B cell (primary cell): ENCODE measurements at regions not wholly inside any gene's neighbourhood (a gene's known extent, or its start where the extent isn't known, plus 50 kb on each side); places are given as distances from the start of the nearest gene placed in this dataset.

Experiments
- ATAC-seq: fragments of 200-7000 bp; cut with Tn5 transposase; one replicate; pipeline ENCODE4 v1.10.0; 2021; ENCODE audit warnings: low read depth, mild to moderate bottlenecking, moderate number of reproducible peaks, moderate library complexity
- CTCF ChIA-PET: fragments of 350-600 bp; sonication (Branson Sonifier 250); formaldehyde crosslinking; loops from one replicate; lab custom pipeline; 2021; ENCODE audit warnings: antibody characterized with exemption, inconsistent platforms; lab: Charles Lee
- POLR2A ChIA-PET: fragments of 350-600 bp; sonication (Branson Sonifier 250); formaldehyde crosslinking; loops from one replicate; lab custom pipeline; 2021; ENCODE audit warnings: antibody characterized with exemption; lab: Charles Lee
- DNase-seq: peaks from one replicate; pipeline ENCODE4 v3.0.0; 2013
- H2AFZ ChIP-seq: 2 replicates; pipeline ENCODE4 v1.6.1; 2012; ENCODE audit warnings: mild to moderate bottlenecking, low read depth, low read length; ENCODE audit not compliant: insufficient read depth, poor library complexity, severe bottlenecking
- H3K27ac ChIP-seq, 2 donors: 1 replicate in 1 of 2; 2 replicates in 1 of 2; pipeline ENCODE4 v1.5.1; 2012 to 2013; ENCODE audit warnings: low read length in 2 of 2, mild to moderate bottlenecking in 2 of 2, moderate library complexity in 1 of 2
- H3K27me3 ChIP-seq, 4 experiments: fragments of 200-600 bp in 1 of 4; sonication (generic) in 1 of 4; replicated peaks in 1 of 4; 1 replicate in 2 of 4; 2 replicates in 2 of 4; pipeline versions ENCODE4 v1.6.1 to v1.7.0; 2013 to 2016; ENCODE audit warnings: low read length in 3 of 4, mild to moderate bottlenecking in 2 of 4, mixed read lengths in 1 of 4, moderate library complexity in 1 of 4; ENCODE audit not compliant: insufficient read depth in 4 of 4, control insufficient read depth in 3 of 4; ENCODE audit errors: control extremely low read depth in 1 of 4
- H3K36me3 ChIP-seq, 2 experiments: replicated peaks in 1 of 2; 1 replicate in 1 of 2; 2 replicates in 1 of 2; pipeline versions ENCODE4 v1.6.1 to v1.7.1; 2013; ENCODE audit warnings: low read length in 1 of 2; ENCODE audit not compliant: insufficient read depth in 2 of 2, control insufficient read depth in 1 of 2; ENCODE audit errors: control extremely low read depth in 1 of 2, extremely low read depth in 1 of 2
- H3K4me1 ChIP-seq, 2 donors: fragments of 200-600 bp in 1 of 2; sonication (generic) in 1 of 2; 1 replicate in 1 of 2; 2 replicates in 1 of 2; pipeline versions ENCODE4 v1.5.1 to v1.6.1; 2013 to 2017; ENCODE audit warnings: low read length in 2 of 2; ENCODE audit not compliant: control insufficient read depth in 2 of 2, insufficient read depth in 2 of 2
- H3K4me2 ChIP-seq: replicated peaks from 2 replicates; pipeline ENCODE3; 2012; ENCODE audit warnings: mild to moderate bottlenecking, low read depth, low read length; ENCODE audit not compliant: poor library complexity, severe bottlenecking
- H3K4me3 ChIP-seq, 5 experiments: fragments of 200-600 bp in 1 of 5; sonication (generic) in 1 of 5; 1 replicate in 3 of 5; 2 replicates in 2 of 5; pipeline versions ENCODE4 v1.5.1 to v1.7.0; 2011 to 2016; ENCODE audit warnings: low read length in 4 of 5, mild to moderate bottlenecking in 4 of 5, low read depth in 2 of 5, control low read depth in 1 of 5, moderate library complexity in 1 of 5; ENCODE audit not compliant: insufficient read depth in 1 of 5; ENCODE audit errors: control extremely low read depth in 1 of 5, extremely low read depth in 1 of 5
- H3K79me2 ChIP-seq: fragments of 200-600 bp; sonication (generic); one replicate; pipeline ENCODE4 v1.6.0; 2016; ENCODE audit warnings: low read length; ENCODE audit not compliant: control insufficient read depth, insufficient read depth
- H3K9ac ChIP-seq: fragments of 200-600 bp; sonication (generic); 2 replicates; pipeline ENCODE4 v1.6.1; 2017; ENCODE audit warnings: mild to moderate bottlenecking, low read length, moderate library complexity
- H3K9me3 ChIP-seq, 3 donors: one replicate each; pipeline versions ENCODE4 v1.6.1 to v1.7.1; 2013; ENCODE audit warnings: low read length in 2 of 3; ENCODE audit not compliant: control insufficient read depth in 2 of 3, insufficient read depth in 1 of 3; ENCODE audit errors: control extremely low read depth in 1 of 3
- H4K20me1 ChIP-seq: 2 replicates; pipeline ENCODE4 v1.6.0; 2012; ENCODE audit warnings: mild to moderate bottlenecking, low read length; ENCODE audit not compliant: insufficient read depth, control insufficient read depth, poor library complexity, severe bottlenecking
- H3K27ac Mint-ChIP-seq: one replicate; pipeline ENCODE4 v1.8.0; 2021; ENCODE audit warnings: mixed read lengths
- H3K27me3 Mint-ChIP-seq: one replicate; pipeline ENCODE4 v1.8.0; 2021; ENCODE audit warnings: mixed read lengths
- H3K4me1 Mint-ChIP-seq: one replicate; pipeline ENCODE4 v1.8.0; 2021; ENCODE audit warnings: mixed read lengths
- H3K4me3 Mint-ChIP-seq: one replicate; pipeline ENCODE4 v1.8.0; 2021; ENCODE audit warnings: mixed read lengths
- H3K9me3 Mint-ChIP-seq: one replicate; pipeline ENCODE4 v1.8.0; 2022; ENCODE audit warnings: mixed read lengths; ENCODE audit not compliant: insufficient read depth
- CTCF ChIP-seq: fragments of 200-600 bp; IDR thresholded peaks from one replicate; pipeline ENCODE4 v1.8.0; 2022; ENCODE audit warnings: antibody characterized with exemption, mild to moderate bottlenecking
- EZH2 ChIP-seq: IDR thresholded peaks from 2 replicates; pipeline ENCODE4 v1.6.1; 2012; ENCODE audit warnings: borderline replicate concordance, low read depth, mild to moderate bottlenecking, moderate library complexity, low read length; ENCODE audit not compliant: insufficient read depth, poor library complexity, severe bottlenecking
- WGBS: methylation state at CpG from one replicate; pipeline ENCODE4 v1.1.5; 2013; ENCODE audit warnings: missing lambda C conversion rate; ENCODE audit not compliant: insufficient coverage; 5-methylcytosine and 5-hydroxymethylcytosine counted together
- intact Hi-C: fragments of 100-400 bp; cut with micrococcal nuclease; formaldehyde crosslinking; loops from one replicate; pipeline ENCODE4 v1.10.0; 2022

GRCh38 chr21:18588001-18588662 is 184.5 kb upstream of the TMPRSS15 start:
- Mint-ChIP-seq H3K9me3 (no peaks in the 10 kb centered on the region), H3K4me1 (no peaks in the 10 kb centered on the region), H3K27ac (no peak overlapping the region), H3K27me3 (no peaks in the 10 kb centered on the region), H3K4me3 (no peak overlapping the region)
- Histone ChIP-seq H3K36me3 (no peaks in the 10 kb centered on the region), H3K27me3 (no peaks in the 10 kb centered on the region), H4K20me1 (no peaks in the 10 kb centered on the region), H3K9ac (no peak overlapping the region), H3K4me1 (no peaks in the 10 kb centered on the region), H3K79me2 (no peaks in the 10 kb centered on the region), H3K27ac (no peak overlapping the region), H3K4me3 (no peak overlapping the region), H3K4me2 (no peak overlapping the region), H3K9me3 (no peaks in the 10 kb centered on the region), H2AFZ (no peak overlapping the region)
- POLR2A ChIA-PET, result no interaction called here
- intact Hi-C loops, result no loop called here
- no CpG with 5 or more reads among the region's 4 CpGs for whole genome bisulfite sequencing
- CTCF ChIA-PET, result no interaction called here
- ATAC-seq, result no peak
- DNase-seq, result no peak
- TF ChIP-seq CTCF (no peak), EZH2 (no peak)

- no peak overlapping the region for H3K4me2 ChIP-seq
- Mint-ChIP-seq H3K4me3 (no peak overlapping the region), H3K4me1 (no peaks in the 10 kb centered on the region), H3K9me3 (no peaks in the 10 kb centered on the region), H3K27me3 (no peaks in the 10 kb centered on the region), H3K27ac (no peak overlapping the region)
- H2AFZ ChIP-seq, result no peak overlapping the region
- no peaks in the 10 kb centered on the region for H4K20me1 ChIP-seq
- TF ChIP-seq EZH2, result no peak
- TF ChIP-seq CTCF, result no peak
- H3K36me3 ChIP-seq, result no peaks in the 10 kb centered on the region
- WGBS, result no CpG with 5 or more reads among the region's 1 CpG
- no peak for DNase-seq
- ChIA-PET POLR2A (no interaction called here), CTCF (no interaction called here)
- intact Hi-C loops, result no loop called here
- H3K4me1 ChIP-seq, result no peaks in the 10 kb centered on the region
- H3K27ac ChIP-seq, result no peak overlapping the region
- no peak for ATAC-seq
- no peaks in the 10 kb centered on the region for H3K27me3 ChIP-seq
- H3K9ac ChIP-seq, result no peak overlapping the region
- H3K9me3 ChIP-seq, result no peaks in the 10 kb centered on the region
- H3K4me3 ChIP-seq, result no peak overlapping the region
- no peaks in the 10 kb centered on the region for H3K79me2 ChIP-seq
Observed at GRCh38 chr21:18601146-18601545, 197.6 kb upstream of the TMPRSS15 start.
